ENCODE measurements at regions not wholly inside any gene's neighbourhood (a gene's known extent, or its start where the extent isn't known, plus 50 kb on each side); places are given as distances from the start of the nearest gene placed in this dataset.

- Histone ChIP-seq H3K23ac (ENCODE audit: insufficient read length) (no peak overlapping the region), H3K27me3 (replicated peaks in 1 of 4; ENCODE audit: control insufficient read depth in 3 of 4, extremely low read depth in 1 of 4, insufficient read depth in 3 of 4, low read length in 3 of 4) (peaks cover 0 to 2% (median 0%) of the 10 kb centered on the region in 4 experiments; a peak in 1 of 7 replicates), H3K4me1 (replicated peaks in 1 of 4; ENCODE audit: control insufficient read depth in 3 of 4, insufficient read depth in 4 of 4, low read length in 3 of 4) (peaks cover 0 to 4% (median 0%) of the 10 kb centered on the region in 4 experiments; a peak in 1 of 7 replicates), H2AFZ (ENCODE audit: low read length) (no peak overlapping the region), H2BK5ac (ENCODE audit: low read depth, low read length) (no peak overlapping the region), H2BK12ac (ENCODE audit: low read depth, low read length) (no peak overlapping the region), H3K56ac (replicated peaks; ENCODE audit: insufficient read length, low read depth, low read length) (no peak overlapping the region), H3K4ac (replicated peaks; ENCODE audit: insufficient read length, low read depth, low read length) (no peak overlapping the region), H4K91ac (replicated peaks; ENCODE audit: insufficient read length, low read length) (no peak overlapping the region), H3K4me3 (ENCODE audit: extremely low read depth in 1 of 4, insufficient read depth in 2 of 4, low read depth in 3 of 4, low read length in 4 of 4) (no peak overlapping the region), H3K36me3 (ENCODE audit: control insufficient read depth in 2 of 4, insufficient read depth in 4 of 4, low read length in 3 of 4) (no peaks in the 10 kb centered on the region), H3K27ac (ENCODE audit: low read depth, low read length) (no peak overlapping the region), H3K23me2 (ENCODE audit: low read depth, low read length) (no peaks in the 10 kb centered on the region), H4K20me1 (replicated peaks in 1 of 2; ENCODE audit: control insufficient read depth in 1 of 2, insufficient read depth in 2 of 2, low read length in 2 of 2) (no peaks in the 10 kb centered on the region), H3K4me2 (ENCODE audit: insufficient read depth in 1 of 2, low read depth in 2 of 2, low read length in 2 of 2) (no peak overlapping the region), H3K79me2 (ENCODE audit: control insufficient read depth in 1 of 2, insufficient read depth in 2 of 2, low read length in 2 of 2) (no peaks in the 10 kb centered on the region), H2AK5ac (ENCODE audit: low read depth, low read length) (no peak overlapping the region), H4K8ac (ENCODE audit: extremely low read depth, insufficient read depth, low read length) (no peak overlapping the region), H3K14ac (ENCODE audit: insufficient read length) (no peak overlapping the region), H2BK120ac (replicated peaks; ENCODE audit: low read depth, low read length) (no peak overlapping the region), H2BK15ac (ENCODE audit: low read length) (no peak overlapping the region), H3K9ac (replicated peaks in 1 of 4; ENCODE audit: extremely low read depth in 1 of 4, low read depth in 3 of 4, low read length in 3 of 4) (no peak overlapping the region), H3K9me3 (ENCODE audit: insufficient read depth in 2 of 2, low read depth in 1 of 2, low read length in 1 of 2) (no peaks in the 10 kb centered on the region), H3K79me1 (ENCODE audit: low read depth, low read length) (no peaks in the 10 kb centered on the region), H4K5ac (ENCODE audit: insufficient read length, low read depth, low read length) (no peak overlapping the region), H2BK20ac (ENCODE audit: low read length) (no peak overlapping the region), H3K18ac (ENCODE audit: extremely low read depth, low read length) (no peak overlapping the region)
- POLR2A ChIA-PET (ENCODE audit: partially characterized antibody) = no interaction called here
- 68% methylated on average over 4 of the region's 4 CpGs; no CpG with 5 or more reads in 1 of the 2 experiments for WGBS, 2 experiments (ENCODE audit: extremely low coverage in 1 of 2, insufficient coverage in 1 of 2, insufficient read length in 1 of 2, insufficient replicate concordance in 2 of 2, low coverage in 1 of 2, low lambda C conversion rate in 2 of 2, missing lambda C conversion rate in 1 of 2)
- DNase-seq (ENCODE audit: low read depth in 1 of 2, low spot score in 2 of 2) (no peak), FAIRE-seq (no peak)
- CTCF ChIA-PET (ENCODE audit: partially characterized antibody) = interaction anchor here (1.5 kb wide), 1 partner anchor 14 kb away, joined by 3 read pairs; no protein-coding TSS in a partner anchor
- no peak for TF ChIP-seq RFX5 (IDR thresholded peaks at IDR 0.05; ENCODE audit: borderline replicate concordance, low read depth, low read length)
- no peak for TF ChIP-seq MAX (IDR thresholded peaks at IDR 0.05)
- no peak for TF ChIP-seq CREB1 (IDR thresholded peaks at IDR 0.05)
- TF ChIP-seq RXRA (IDR thresholded peaks at IDR 0.05; ENCODE audit: insufficient read depth, low read depth, low read length) = no peak
- TF ChIP-seq SIX5 (IDR thresholded peaks at IDR 0.05; ENCODE audit: low read depth, low read length) = no peak
- no peak for TF ChIP-seq MAFK (IDR thresholded peaks at IDR 0.05; ENCODE audit: low read depth, low read length)
- no peak for TF ChIP-seq RBBP5 (IDR thresholded peaks at IDR 0.05; ENCODE audit: borderline replicate concordance, low read depth, low read length)
- TF ChIP-seq RAD21 (IDR thresholded peaks at IDR 0.05 in 1 of 2, conservative IDR thresholded peaks at IDR 0.05 in 1 of 2; ENCODE audit: low read depth in 2 of 2, low read length in 2 of 2) = no peak
- TF ChIP-seq CEBPB (IDR thresholded peaks at IDR 0.05; ENCODE audit: low read depth, low read length) = no peak
- no peak for TF ChIP-seq PHF8 (conservative IDR thresholded peaks at IDR 0.05; ENCODE audit: low read depth, low read length)
- TF ChIP-seq TCF12 (IDR thresholded peaks at IDR 0.05; ENCODE audit: low read depth, low read length) = no peak
- TF ChIP-seq EP300 (IDR thresholded peaks at IDR 0.05; ENCODE audit: borderline replicate concordance in 1 of 2, low read depth in 2 of 2, low read length in 2 of 2) = no peak
- no peak for TF ChIP-seq E2F6 (IDR thresholded peaks at IDR 0.05)
Measured at GRCh38 chr18:56508370-56509036, 129.9 kb downstream of the TXNL1 start.

All from H1 (cell line).